GM18858 (cell line): ENCODE measurements at regions not wholly inside any gene's neighbourhood (a gene's known extent, or its start where the extent isn't known, plus 50 kb on each side); places are given as distances from the start of the nearest gene placed in this dataset.

Experiments
- ATAC-seq: cut with Tn5 transposase; IDR thresholded peaks from one replicate; pipeline ENCODE4 v1.9.1; 2021; ENCODE audit not compliant: unreplicated experiment

GRCh38 chr1:198860371-198860770, 221.5 kb downstream of the PTPRC start:
- ATAC-seq = no peak

- no peak for ATAC-seq
Observed at GRCh38 chr1:198861636-198862035, 222.8 kb downstream of the PTPRC start.

GRCh38 chr1:198864695-198865094, 225.9 kb downstream of the PTPRC start:
- ATAC-seq = no peak

GRCh38 chr1:198865319-198865718, 226.5 kb downstream of the PTPRC start:
- ATAC-seq = no peak

- ATAC-seq = no peak
Observed at GRCh38 chr1:198867182-198867581, 228.3 kb downstream of the PTPRC start.

GRCh38 chr1:198873696-198874230, 234.9 kb downstream of the PTPRC start:
- ATAC-seq = no peak

GRCh38 chr1:198876371-198876871, 237.6 kb downstream of the PTPRC start:
- no peak for ATAC-seq

- no peak for ATAC-seq
Observed at GRCh38 chr1:198878566-198878965, 239.7 kb downstream of the PTPRC start.

GRCh38 chr1:198879711-198880306, 241.0 kb downstream of the PTPRC start:
- no peak for ATAC-seq

- no peak for ATAC-seq
Observed at GRCh38 chr1:198880397-198880796, 241.6 kb downstream of the PTPRC start.

GRCh38 chr1:198880818-198881597, 242.2 kb downstream of the PTPRC start:
- no peak for ATAC-seq

- no peak for ATAC-seq
Observed at GRCh38 chr1:198883184-198883583, 244.3 kb downstream of the PTPRC start.

GRCh38 chr1:198887866-198888265, 249.0 kb downstream of the PTPRC start:
- ATAC-seq = no peak

- no peak for ATAC-seq
Observed at GRCh38 chr1:198888379-198888943, 249.6 kb downstream of the PTPRC start.

- ATAC-seq = no peak
Observed at GRCh38 chr1:198889101-198889500, 250.3 kb downstream of the PTPRC start.

GRCh38 chr1:198889749-198890148, 250.9 kb downstream of the PTPRC start:
- ATAC-seq = no peak

GRCh38 chr1:198890214-198890930, 251.5 kb downstream of the PTPRC start:
- no peak for ATAC-seq

- ATAC-seq = no peak
Observed at GRCh38 chr1:198892065-198892464, 253.2 kb downstream of the PTPRC start.

GRCh38 chr1:198893141-198893540, 254.3 kb downstream of the PTPRC start:
- no peak for ATAC-seq

- ATAC-seq = no peak
Observed at GRCh38 chr1:198893763-198894444, 255.1 kb downstream of the PTPRC start.

- no peak for ATAC-seq
Observed at GRCh38 chr1:198901266-198901665, 262.4 kb downstream of the PTPRC start.
